B cell (primary cell): ENCODE measurements at regions not wholly inside any gene's neighbourhood (a gene's known extent, or its start where the extent isn't known, plus 50 kb on each side); places are given as distances from the start of the nearest gene placed in this dataset.
"Not testable (repeated sequence)": the region's sequence is repeated elsewhere in the genome, so short reads cannot be mapped to it uniquely, and the experiment has no call there.

Source experiments
- ATAC-seq: fragments of 200-7000 bp; cut with Tn5 transposase; one replicate; pipeline ENCODE4 v1.10.0; 2021; ENCODE audit warnings: low read depth, mild to moderate bottlenecking, moderate number of reproducible peaks, moderate library complexity
- CTCF ChIA-PET: fragments of 350-600 bp; sonication (Branson Sonifier 250); formaldehyde crosslinking; loops from one replicate; lab custom pipeline; 2021; ENCODE audit warnings: antibody characterized with exemption, inconsistent platforms; lab: Charles Lee
- POLR2A ChIA-PET: fragments of 350-600 bp; sonication (Branson Sonifier 250); formaldehyde crosslinking; loops from one replicate; lab custom pipeline; 2021; ENCODE audit warnings: antibody characterized with exemption; lab: Charles Lee
- DNase-seq: peaks from one replicate; pipeline ENCODE4 v3.0.0; 2013
- H2AFZ ChIP-seq: 2 replicates; pipeline ENCODE4 v1.6.1; 2012; ENCODE audit warnings: mild to moderate bottlenecking, low read depth, low read length; ENCODE audit not compliant: insufficient read depth, poor library complexity, severe bottlenecking
- H3K27ac ChIP-seq, 2 donors: 1 replicate in 1 of 2; 2 replicates in 1 of 2; pipeline ENCODE4 v1.5.1; 2012 to 2013; ENCODE audit warnings: low read length in 2 of 2, mild to moderate bottlenecking in 2 of 2, moderate library complexity in 1 of 2
- H3K27me3 ChIP-seq, 4 experiments: fragments of 200-600 bp in 1 of 4; sonication (generic) in 1 of 4; replicated peaks in 1 of 4; 1 replicate in 2 of 4; 2 replicates in 2 of 4; pipeline versions ENCODE4 v1.6.1 to v1.7.0; 2013 to 2016; ENCODE audit warnings: low read length in 3 of 4, mild to moderate bottlenecking in 2 of 4, mixed read lengths in 1 of 4, moderate library complexity in 1 of 4; ENCODE audit not compliant: insufficient read depth in 4 of 4, control insufficient read depth in 3 of 4; ENCODE audit errors: control extremely low read depth in 1 of 4
- H3K36me3 ChIP-seq, 2 experiments: replicated peaks in 1 of 2; 1 replicate in 1 of 2; 2 replicates in 1 of 2; pipeline versions ENCODE4 v1.6.1 to v1.7.1; 2013; ENCODE audit warnings: low read length in 1 of 2; ENCODE audit not compliant: insufficient read depth in 2 of 2, control insufficient read depth in 1 of 2; ENCODE audit errors: control extremely low read depth in 1 of 2, extremely low read depth in 1 of 2
- H3K4me1 ChIP-seq, 2 donors: fragments of 200-600 bp in 1 of 2; sonication (generic) in 1 of 2; 1 replicate in 1 of 2; 2 replicates in 1 of 2; pipeline versions ENCODE4 v1.5.1 to v1.6.1; 2013 to 2017; ENCODE audit warnings: low read length in 2 of 2; ENCODE audit not compliant: control insufficient read depth in 2 of 2, insufficient read depth in 2 of 2
- H3K4me2 ChIP-seq: replicated peaks from 2 replicates; pipeline ENCODE3; 2012; ENCODE audit warnings: mild to moderate bottlenecking, low read depth, low read length; ENCODE audit not compliant: poor library complexity, severe bottlenecking
- H3K4me3 ChIP-seq, 5 experiments: fragments of 200-600 bp in 1 of 5; sonication (generic) in 1 of 5; 1 replicate in 3 of 5; 2 replicates in 2 of 5; pipeline versions ENCODE4 v1.5.1 to v1.7.0; 2011 to 2016; ENCODE audit warnings: low read length in 4 of 5, mild to moderate bottlenecking in 4 of 5, low read depth in 2 of 5, control low read depth in 1 of 5, moderate library complexity in 1 of 5; ENCODE audit not compliant: insufficient read depth in 1 of 5; ENCODE audit errors: control extremely low read depth in 1 of 5, extremely low read depth in 1 of 5
- H3K79me2 ChIP-seq: fragments of 200-600 bp; sonication (generic); one replicate; pipeline ENCODE4 v1.6.0; 2016; ENCODE audit warnings: low read length; ENCODE audit not compliant: control insufficient read depth, insufficient read depth
- H3K9ac ChIP-seq: fragments of 200-600 bp; sonication (generic); 2 replicates; pipeline ENCODE4 v1.6.1; 2017; ENCODE audit warnings: mild to moderate bottlenecking, low read length, moderate library complexity
- H3K9me3 ChIP-seq, 3 donors: one replicate each; pipeline versions ENCODE4 v1.6.1 to v1.7.1; 2013; ENCODE audit warnings: low read length in 2 of 3; ENCODE audit not compliant: control insufficient read depth in 2 of 3, insufficient read depth in 1 of 3; ENCODE audit errors: control extremely low read depth in 1 of 3
- H4K20me1 ChIP-seq: 2 replicates; pipeline ENCODE4 v1.6.0; 2012; ENCODE audit warnings: mild to moderate bottlenecking, low read length; ENCODE audit not compliant: insufficient read depth, control insufficient read depth, poor library complexity, severe bottlenecking
- H3K27ac Mint-ChIP-seq: one replicate; pipeline ENCODE4 v1.8.0; 2021; ENCODE audit warnings: mixed read lengths
- H3K27me3 Mint-ChIP-seq: one replicate; pipeline ENCODE4 v1.8.0; 2021; ENCODE audit warnings: mixed read lengths
- H3K4me1 Mint-ChIP-seq: one replicate; pipeline ENCODE4 v1.8.0; 2021; ENCODE audit warnings: mixed read lengths
- H3K4me3 Mint-ChIP-seq: one replicate; pipeline ENCODE4 v1.8.0; 2021; ENCODE audit warnings: mixed read lengths
- H3K9me3 Mint-ChIP-seq: one replicate; pipeline ENCODE4 v1.8.0; 2022; ENCODE audit warnings: mixed read lengths; ENCODE audit not compliant: insufficient read depth
- WGBS: methylation state at CpG from one replicate; pipeline ENCODE4 v1.1.5; 2013; ENCODE audit warnings: missing lambda C conversion rate; ENCODE audit not compliant: insufficient coverage; 5-methylcytosine and 5-hydroxymethylcytosine counted together
- intact Hi-C: fragments of 100-400 bp; cut with micrococcal nuclease; formaldehyde crosslinking; loops from one replicate; pipeline ENCODE4 v1.10.0; 2022

DNA sequence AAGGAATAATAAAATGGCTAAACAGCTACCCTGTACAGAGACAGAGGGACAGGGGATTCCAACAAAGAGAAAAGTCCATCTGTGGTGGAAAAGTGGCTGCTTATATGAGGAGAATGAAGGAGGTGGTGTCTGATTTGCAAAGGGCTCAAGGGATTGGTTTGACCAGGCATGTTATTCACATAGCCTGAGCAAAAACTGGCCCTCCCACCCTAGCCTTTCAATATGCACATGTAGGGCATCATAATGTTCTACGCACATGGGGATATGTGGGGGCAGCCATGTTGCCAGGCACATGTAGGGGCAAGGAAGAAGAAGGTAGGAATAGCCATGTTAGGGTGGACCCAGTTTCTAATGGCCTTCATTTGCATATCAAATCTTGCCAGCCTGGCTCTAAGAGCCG, 1527.1 kb downstream of the RPIA start:
- POLR2A ChIA-PET, H3K4me2 ChIP-seq, intact Hi-C loops, H3K27me3 ChIP-seq, H4K20me1 ChIP-seq, H3K9ac ChIP-seq, H3K27me3 Mint-ChIP-seq, H3K27ac ChIP-seq, H3K9me3 Mint-ChIP-seq, H3K79me2 ChIP-seq, H3K9me3 ChIP-seq, ATAC-seq, H3K4me3 ChIP-seq, CTCF ChIA-PET, H2AFZ ChIP-seq, H3K27ac Mint-ChIP-seq, H3K4me3 Mint-ChIP-seq, DNase-seq, H3K36me3 ChIP-seq: not testable (repeated sequence)
- peaks cover 0 to 21% of the 10 kb centered on the region in 2 donors for H3K4me1 ChIP-seq
- H3K4me1 Mint-ChIP-seq = peaks cover 48% of the 10 kb centered on the region
- WGBS = no CpG with 5 or more reads among the region's 2 CpGs

DNA sequence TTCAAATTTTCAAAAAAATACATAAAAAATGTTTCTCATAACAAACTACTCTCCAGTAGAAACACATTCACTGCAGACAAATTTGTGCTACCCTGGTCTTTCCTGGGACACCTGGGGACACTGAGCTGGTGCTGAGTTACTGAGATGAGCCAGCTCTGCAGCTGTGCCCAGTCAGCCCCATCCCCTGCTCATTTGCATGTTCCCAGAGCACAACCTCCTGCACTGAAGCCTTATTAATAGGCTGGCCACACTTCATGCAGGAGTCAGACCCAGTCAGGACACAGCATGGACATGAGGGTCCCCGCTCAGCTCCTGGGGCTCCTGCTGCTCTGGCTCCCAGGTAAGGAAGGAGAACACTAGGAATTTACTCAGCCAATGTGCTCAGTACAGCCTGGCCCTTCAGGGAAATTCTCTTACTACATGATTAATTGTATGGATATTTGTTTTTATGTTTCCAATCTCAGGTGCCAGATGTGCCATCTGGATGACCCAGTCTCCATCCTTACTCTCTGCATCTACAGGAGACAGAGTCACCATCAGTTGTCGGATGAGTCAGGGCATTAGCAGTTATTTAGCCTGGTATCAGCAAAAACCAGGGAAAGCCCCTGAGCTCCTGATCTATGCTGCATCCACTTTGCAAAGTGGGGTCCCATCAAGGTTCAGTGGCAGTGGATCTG, 1529.3 kb downstream of the RPIA start:
- Histone ChIP-seq H3K9ac (peak overlapping the region; percentile 35), H3K27ac (peak overlapping the region in 1 of 2 donors; percentile 43), H3K4me3 (peak overlapping the region in 4 of 5 experiments; percentile 8 to 24 (median 16)), H3K4me2 (peak overlapping the region; percentile 37), H3K4me1 (peaks cover 0 to 19% of the 10 kb centered on the region in 2 donors)
- H3K9me3 ChIP-seq, ATAC-seq, intact Hi-C loops, POLR2A ChIA-PET, H3K9me3 Mint-ChIP-seq, H2AFZ ChIP-seq, CTCF ChIA-PET, H3K79me2 ChIP-seq, H3K27me3 ChIP-seq, H3K36me3 ChIP-seq, H4K20me1 ChIP-seq, H3K27me3 Mint-ChIP-seq: not testable (repeated sequence)
- H3K4me1 Mint-ChIP-seq = peaks cover 37% of the 10 kb centered on the region
- peak overlapping the region; percentile 82 for H3K4me3 Mint-ChIP-seq
- 71% methylated on average over 1 of the region's 2 CpGs for WGBS
- DNase-seq = peak; percentile 43
- peak overlapping the region; percentile 74 for H3K27ac Mint-ChIP-seq
